NCI-H2196 (cell line): ENCODE measurements at regions not wholly inside any gene's neighbourhood (a gene's known extent, or its start where the extent isn't known, plus 50 kb on each side); places are given as distances from the start of the nearest gene placed in this dataset.
"Not testable (repeated sequence)": the region's sequence is repeated elsewhere in the genome, so short reads cannot be mapped to it uniquely, and the experiment has no call there.

Experiments
- DNase-seq: peaks from one replicate; lab custom pipeline; 2025; ENCODE audit not compliant: unreplicated experiment; lab: John Stamatoyannopoulos, UW

GRCh38 chr13:50755862-50756685 lies 87.4 kb downstream of the DLEU7 start:
- peak; percentile 15 for DNase-seq

GRCh38 chr13:50757008-50757407 lies 86.5 kb downstream of the DLEU7 start:
- DNase-seq: no peak

- no peak for DNase-seq
Observed at GRCh38 chr13:50758796-50759195, 84.7 kb downstream of the DLEU7 start.

- DNase-seq: no peak
Observed at GRCh38 chr13:50760751-50761150, 82.7 kb downstream of the DLEU7 start.

- DNase-seq: no peak
Observed at GRCh38 chr13:50761406-50761805, 82.1 kb downstream of the DLEU7 start.

- no peak for DNase-seq
Observed at GRCh38 chr13:50762969-50763567, 80.4 kb downstream of the DLEU7 start.

- no peak for DNase-seq
Observed at GRCh38 chr13:50766013-50766412, 77.5 kb downstream of the DLEU7 start.

- no peak for DNase-seq
Observed at GRCh38 chr13:50766695-50767094, 76.8 kb downstream of the DLEU7 start.

GRCh38 chr13:50772881-50773280 lies 70.6 kb downstream of the DLEU7 start:
- DNase-seq: not testable (repeated sequence)
